H1 (cell line): ENCODE measurements at regions not wholly inside any gene's neighbourhood (a gene's known extent, or its start where the extent isn't known, plus 50 kb on each side); places are given as distances from the start of the nearest gene placed in this dataset.

Source experiments
- CTCF ChIA-PET: fragments of 300-600 bp; sonication (Branson Sonifier 250); formaldehyde crosslinking; loops from one replicate; lab custom pipeline; 2021; ENCODE audit not compliant: partially characterized antibody; lab: Charles Lee
- POLR2A ChIA-PET: fragments of 300-600 bp; sonication (Branson Sonifier 250); formaldehyde crosslinking; loops from one replicate; lab custom pipeline; 2021; ENCODE audit warnings: inconsistent platforms; ENCODE audit not compliant: partially characterized antibody; lab: Charles Lee
- DNase-seq, 2 experiments: peaks; one replicate each; pipeline versions ENCODE4 v3.0.0 to v3.0.0-alpha.2; 2010 to 2022; ENCODE audit warnings: low spot score in 2 of 2, low read depth in 1 of 2, mixed read lengths in 1 of 2
- FAIRE-seq: peaks from 2 replicates; lab custom pipeline; 2011; peaks lifted over from hg19 to GRCh38; lab: Jason Lieb, UNC
- H2AFZ ChIP-seq: 2 replicates; pipeline ENCODE4 v1.8.1; 2012; ENCODE audit warnings: low read length, inconsistent platforms
- H2AK5ac ChIP-seq: 2 replicates; pipeline ENCODE4 v1.6.1; 2013; ENCODE audit warnings: low read depth, low read length
- H2BK120ac ChIP-seq: replicated peaks from 2 replicates; pipeline ENCODE3; 2013; ENCODE audit warnings: low read depth, low read length, inconsistent platforms
- H2BK12ac ChIP-seq: 2 replicates; pipeline ENCODE4 v1.6.1; 2013; ENCODE audit warnings: low read depth, low read length
- H2BK15ac ChIP-seq: 2 replicates; pipeline ENCODE4 v1.6.1; 2013; ENCODE audit warnings: low read length
- H2BK20ac ChIP-seq: 2 replicates; pipeline ENCODE4 v1.6.1; 2013; ENCODE audit warnings: low read length
- H2BK5ac ChIP-seq: 2 replicates; pipeline ENCODE4 v1.6.1; 2013; ENCODE audit warnings: low read depth, low read length
- H3K14ac ChIP-seq: 2 replicates; pipeline ENCODE4 v1.6.1; 2013; ENCODE audit warnings: inconsistent platforms; ENCODE audit not compliant: insufficient read length
- H3K18ac ChIP-seq: 2 replicates; pipeline ENCODE4 v1.6.1; 2013; ENCODE audit warnings: low read length; ENCODE audit errors: extremely low read depth
- H3K23ac ChIP-seq: 2 replicates; pipeline ENCODE4 v1.6.1; 2013; ENCODE audit warnings: inconsistent platforms; ENCODE audit not compliant: insufficient read length
- H3K23me2 ChIP-seq: 2 replicates; pipeline ENCODE4 v1.6.1; 2013; ENCODE audit warnings: low read depth, low read length
- H3K27ac ChIP-seq: 2 replicates; pipeline ENCODE4 v1.6.1; 2011; ENCODE audit warnings: low read depth, low read length, inconsistent platforms
- H3K27me3 ChIP-seq, 4 experiments: replicated peaks in 1 of 4; 1 replicate in 1 of 4; 2 replicates in 3 of 4; pipeline versions ENCODE4 v1.6.1 to v1.8.1; 2011 to 2013; ENCODE audit warnings: low read length in 3 of 4, mild to moderate bottlenecking in 3 of 4, inconsistent platforms in 2 of 4, mixed read lengths in 2 of 4, moderate library complexity in 1 of 4; ENCODE audit not compliant: control insufficient read depth in 3 of 4, insufficient read depth in 3 of 4; ENCODE audit errors: extremely low read depth in 1 of 4
- H3K36me3 ChIP-seq, 4 experiments: 2 replicates each; pipeline versions ENCODE4 v1.6.1 to v1.8.1; 2011 to 2013; ENCODE audit warnings: mild to moderate bottlenecking in 4 of 4, low read length in 3 of 4, moderate library complexity in 2 of 4, control low read depth in 1 of 4, inconsistent platforms in 1 of 4; ENCODE audit not compliant: insufficient read depth in 4 of 4, control insufficient read depth in 2 of 4
- H3K4ac ChIP-seq: replicated peaks from 2 replicates; pipeline ENCODE3; 2013; ENCODE audit warnings: low read length, low read depth, mixed read lengths, inconsistent platforms; ENCODE audit not compliant: insufficient read length
- H3K4me1 ChIP-seq, 4 experiments: replicated peaks in 1 of 4; 1 replicate in 1 of 4; 2 replicates in 3 of 4; pipeline versions ENCODE4 v1.6.1 to v1.8.1; 2011 to 2013; ENCODE audit warnings: low read length in 3 of 4, inconsistent platforms in 2 of 4, mixed read lengths in 1 of 4; ENCODE audit not compliant: insufficient read depth in 4 of 4, control insufficient read depth in 3 of 4
- H3K4me2 ChIP-seq, 2 experiments: 2 replicates each; pipeline versions ENCODE4 v1.6.1 to v1.8.1; 2011 to 2013; ENCODE audit warnings: low read depth in 2 of 2, low read length in 2 of 2, control low read depth in 1 of 2, inconsistent platforms in 1 of 2, mild to moderate bottlenecking in 1 of 2; ENCODE audit not compliant: insufficient read depth in 1 of 2
- H3K4me3 ChIP-seq, 4 experiments: fragments of 200-600, 300-600 bp in 1 of 4; sonication (generic), shearing (Covaris generic), sonication (Bioruptor Twin) in 1 of 4; 2 replicates each; pipeline versions ENCODE4 v1.5.1 to v1.8.1; 2011 to 2016; ENCODE audit warnings: low read length in 4 of 4, low read depth in 3 of 4, control low read depth in 2 of 4, inconsistent platforms in 2 of 4, mild to moderate bottlenecking in 2 of 4, mixed read lengths in 1 of 4, moderate library complexity in 1 of 4; ENCODE audit not compliant: insufficient read depth in 2 of 4; ENCODE audit errors: extremely low read depth in 1 of 4
- H3K56ac ChIP-seq: replicated peaks from 2 replicates; pipeline ENCODE3; 2013; ENCODE audit warnings: low read depth, mild to moderate bottlenecking, mixed read lengths, low read length, inconsistent platforms; ENCODE audit not compliant: insufficient read length
- H3K79me1 ChIP-seq: 2 replicates; pipeline ENCODE4 v1.6.1; 2013; ENCODE audit warnings: low read depth, low read length, control low read depth
- H3K79me2 ChIP-seq, 2 experiments: 2 replicates each; pipeline versions ENCODE4 v1.6.1 to v1.8.1; 2012 to 2013; ENCODE audit warnings: low read length in 2 of 2, mild to moderate bottlenecking in 2 of 2, inconsistent platforms in 1 of 2; ENCODE audit not compliant: insufficient read depth in 2 of 2, control insufficient read depth in 1 of 2
- H3K9ac ChIP-seq, 4 experiments: replicated peaks in 1 of 4; 1 replicate in 1 of 4; 2 replicates in 3 of 4; pipeline versions ENCODE4 v1.6.1 to v1.8.1; 2011 to 2013; ENCODE audit warnings: low read depth in 3 of 4, low read length in 3 of 4, control low read depth in 2 of 4, mild to moderate bottlenecking in 2 of 4, moderate library complexity in 2 of 4, inconsistent platforms in 1 of 4; ENCODE audit errors: extremely low read depth in 1 of 4
- H3K9me3 ChIP-seq, 2 experiments: 2 replicates each; pipeline versions ENCODE4 v1.6.1 to v1.8.1; 2012 to 2013; ENCODE audit warnings: mild to moderate bottlenecking in 2 of 2, moderate library complexity in 2 of 2, control low read depth in 1 of 2, inconsistent platforms in 1 of 2, low read depth in 1 of 2, low read length in 1 of 2, mixed read lengths in 1 of 2; ENCODE audit not compliant: insufficient read depth in 2 of 2
- H4K20me1 ChIP-seq, 2 experiments: replicated peaks in 1 of 2; 2 replicates each; pipeline versions ENCODE3 to v1.8.1; 2011 to 2013; ENCODE audit warnings: inconsistent platforms in 2 of 2, low read length in 2 of 2, mild to moderate bottlenecking in 1 of 2; ENCODE audit not compliant: insufficient read depth in 2 of 2, control insufficient read depth in 1 of 2
- H4K5ac ChIP-seq: 2 replicates; pipeline ENCODE4 v1.6.1; 2013; ENCODE audit warnings: low read length, low read depth, mixed read lengths, inconsistent platforms; ENCODE audit not compliant: insufficient read length
- H4K8ac ChIP-seq: 2 replicates; pipeline ENCODE4 v1.8.0; 2013; ENCODE audit warnings: mild to moderate bottlenecking, moderate library complexity, low read length, inconsistent platforms; ENCODE audit not compliant: insufficient read depth; ENCODE audit errors: extremely low read depth
- H4K91ac ChIP-seq: replicated peaks from 2 replicates; pipeline ENCODE3; 2013; ENCODE audit warnings: low read length, mixed read lengths, inconsistent platforms; ENCODE audit not compliant: insufficient read length
- HDAC2 ChIP-seq, 2 experiments: fragments of 300-600 bp in 1 of 2; sonication (generic) in 1 of 2; IDR thresholded peaks; 2 replicates each; pipeline ENCODE4 v1.6.1; 2011 to 2012; ENCODE audit warnings: low read depth in 2 of 2, low read length in 2 of 2, mild to moderate bottlenecking in 2 of 2, moderate library complexity in 2 of 2, borderline replicate concordance in 1 of 2, inconsistent platforms in 1 of 2
- WGBS, 2 experiments: shearing (Covaris generic) in 1 of 2; methylation state at CpG; one replicate each; pipeline versions ENCODE4 v1.1.6 to v1.1.7; 2013 to 2015; ENCODE audit warnings: low lambda C conversion rate in 2 of 2, mixed read lengths in 2 of 2, inconsistent platforms in 1 of 2, low coverage in 1 of 2, missing lambda C conversion rate in 1 of 2; ENCODE audit not compliant: insufficient replicate concordance in 2 of 2, insufficient coverage in 1 of 2, insufficient read length in 1 of 2; ENCODE audit errors: extremely low coverage in 1 of 2, missing lambda C conversion rate in 1 of 2; 5-methylcytosine and 5-hydroxymethylcytosine counted together

DNA sequence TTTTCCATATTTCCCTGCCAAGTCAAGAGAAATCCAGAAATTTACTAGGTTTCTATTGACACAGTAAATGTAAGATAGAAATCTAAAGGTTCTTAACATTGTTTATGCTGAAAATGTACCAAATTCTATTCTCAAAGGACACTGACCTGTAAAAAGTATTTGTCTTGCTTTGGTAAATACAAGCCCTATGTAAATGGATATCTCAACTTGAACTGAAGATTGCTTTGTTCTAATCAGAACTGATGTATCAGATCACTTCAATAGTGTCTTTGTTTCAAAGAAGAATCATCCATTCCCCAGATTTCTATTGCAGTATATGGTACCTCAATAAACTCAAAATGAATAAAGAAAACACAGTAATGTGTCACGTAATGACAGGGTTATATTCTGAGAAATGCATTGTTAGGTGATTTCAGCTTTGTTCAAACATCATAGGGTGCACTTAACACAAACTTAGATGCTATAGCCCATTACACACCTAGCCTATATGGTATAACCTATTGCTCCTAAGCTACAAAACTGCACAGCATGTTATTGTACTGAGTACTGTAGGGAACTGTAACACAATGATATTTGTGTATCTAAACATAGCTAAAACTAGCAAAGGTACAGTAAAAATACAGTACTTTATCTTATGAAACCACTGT, 143.5 kb upstream of the NECTIN3 start:
- Histone ChIP-seq H3K27ac (no peak overlapping the region), H3K56ac (no peak overlapping the region), H3K14ac (no peak overlapping the region), H3K79me2 (peaks cover 0 to 95% of the 10 kb centered on the region in 2 experiments; a peak in 2 of 4 replicates), H2BK12ac (no peak overlapping the region), H2AFZ (no peak overlapping the region), H3K18ac (no peak overlapping the region), H4K20me1 (peaks cover 0 to 8% of the 10 kb centered on the region in 2 experiments), H3K4me3 (no peak overlapping the region), H3K23me2 (no peaks in the 10 kb centered on the region), H4K8ac (no peak overlapping the region), H3K79me1 (no peaks in the 10 kb centered on the region), H3K23ac (no peak overlapping the region), H3K9me3 (no peaks in the 10 kb centered on the region), H2BK5ac (no peak overlapping the region), H2AK5ac (no peak overlapping the region), H2BK15ac (no peak overlapping the region), H3K4me1 (no peaks in the 10 kb centered on the region; a peak in 1 of 7 replicates), H3K27me3 (no peaks in the 10 kb centered on the region), H3K9ac (no peak overlapping the region), H4K5ac (no peak overlapping the region), H4K91ac (no peak overlapping the region), H3K4ac (no peak overlapping the region), H2BK20ac (no peak overlapping the region), H3K36me3 (peaks cover 0 to 11% (median 1%) of the 10 kb centered on the region in 4 experiments; a peak in 3 of 8 replicates), H2BK120ac (no peak overlapping the region), H3K4me2 (no peak overlapping the region)
- CTCF ChIA-PET: no interaction called here
- DNase-seq (no peak), FAIRE-seq (no peak)
- WGBS, 2 experiments: 97% methylated on average over 1 of the region's 1 CpG; no CpG with 5 or more reads in 1 of the 2 experiments
- POLR2A ChIA-PET: interaction anchor here (2.2 kb wide), 1 partner anchor 38 kb away, joined by 5 read pairs; no protein-coding TSS in a partner anchor
- no peak for TF ChIP-seq HDAC2 (IDR thresholded peaks at IDR 0.05; ENCODE audit: borderline replicate concordance in 1 of 2, low read depth in 2 of 2, low read length in 2 of 2)
